ENCODE measurements at regions not wholly inside any gene's neighbourhood (a gene's known extent, or its start where the extent isn't known, plus 50 kb on each side); places are given as distances from the start of the nearest gene placed in this dataset.

GRCh38 chr6:22800451-22800850, 231.1 kb downstream of the HDGFL1 start:
- ChIA-PET CTCF (no interaction called here), POLR2A (no interaction called here)

GRCh38 chr6:22801831-22802230, 232.5 kb downstream of the HDGFL1 start:
- ChIA-PET CTCF (no interaction called here), POLR2A (no interaction called here)

DNA sequence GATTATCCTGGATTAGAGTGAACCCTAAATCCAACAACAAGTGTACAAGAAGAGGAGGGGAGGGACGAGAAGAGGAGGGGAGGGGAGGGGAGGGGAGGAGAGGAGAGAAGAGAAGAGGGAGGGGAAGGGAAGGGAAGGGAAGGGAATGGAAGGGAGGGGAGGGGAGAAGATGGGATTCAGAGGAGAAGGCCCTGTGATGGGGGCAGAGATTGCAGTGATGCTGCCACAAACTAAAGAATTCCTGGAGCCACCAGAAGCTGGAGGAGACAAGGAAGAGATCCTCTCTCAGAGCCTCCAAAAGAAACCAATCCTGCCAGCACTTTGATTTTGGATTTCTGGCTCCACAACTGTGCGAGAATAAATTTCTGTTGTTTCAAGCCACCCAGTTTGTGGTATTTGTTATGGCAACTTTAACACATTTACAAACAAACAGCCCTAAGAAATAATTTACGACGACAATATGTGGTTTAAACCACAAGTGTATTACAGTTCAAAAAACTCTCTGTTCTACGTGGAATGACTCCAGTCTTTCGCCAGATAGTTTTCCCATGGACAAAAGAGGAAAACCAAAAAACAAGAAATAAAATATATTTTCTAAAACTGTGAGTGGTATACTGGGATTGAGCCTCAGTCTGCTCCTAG, 235.4 kb downstream of the HDGFL1 start:
- POLR2A ChIA-PET, result no interaction called here
- CTCF ChIA-PET, result no interaction called here

DNA sequence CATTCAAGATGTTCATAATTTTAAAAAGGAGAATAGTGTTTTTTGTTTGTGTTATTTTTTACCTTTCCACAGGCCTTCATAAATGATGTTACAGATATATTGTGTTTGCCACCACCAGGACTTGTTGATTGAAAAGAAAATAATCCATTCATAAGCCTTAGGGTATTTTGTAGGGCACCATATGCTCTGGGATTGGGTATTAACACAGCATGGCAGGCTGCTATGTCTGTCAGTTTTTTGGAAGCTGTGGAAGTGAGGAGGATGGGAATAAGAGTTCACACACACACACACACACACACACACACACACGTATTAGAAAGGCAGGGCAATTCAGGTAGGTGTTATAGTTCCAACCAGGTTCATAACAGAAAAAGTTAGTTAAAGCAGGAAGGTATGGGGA, 237.9 kb downstream of the HDGFL1 start:
- CTCF ChIA-PET, result no interaction called here
- POLR2A ChIA-PET, result no interaction called here

- CTCF ChIA-PET, result no interaction called here
- POLR2A ChIA-PET, result no interaction called here
Measured at GRCh38 chr6:22807818-22808217, 238.5 kb downstream of the HDGFL1 start.

DNA sequence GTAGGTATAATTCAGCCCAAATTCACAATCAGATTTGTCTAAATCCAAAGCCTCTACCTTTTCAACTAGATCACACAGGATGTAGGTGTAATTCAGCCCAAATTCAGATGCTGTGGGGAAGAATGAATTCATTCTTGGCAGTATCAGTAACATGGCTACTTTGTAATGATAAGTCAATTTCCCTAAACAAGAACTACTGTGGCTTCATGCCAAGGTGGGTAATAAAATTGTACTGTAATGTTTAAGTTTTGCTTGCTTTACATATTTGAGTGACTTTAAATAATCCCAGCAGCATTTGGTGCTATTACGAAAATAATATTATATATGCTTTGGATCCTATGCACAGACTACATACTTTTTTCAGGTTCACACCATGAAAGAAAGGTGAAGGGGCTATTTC, 239.1 kb downstream of the HDGFL1 start:
- ChIA-PET POLR2A (no interaction called here), CTCF (no interaction called here)

DNA sequence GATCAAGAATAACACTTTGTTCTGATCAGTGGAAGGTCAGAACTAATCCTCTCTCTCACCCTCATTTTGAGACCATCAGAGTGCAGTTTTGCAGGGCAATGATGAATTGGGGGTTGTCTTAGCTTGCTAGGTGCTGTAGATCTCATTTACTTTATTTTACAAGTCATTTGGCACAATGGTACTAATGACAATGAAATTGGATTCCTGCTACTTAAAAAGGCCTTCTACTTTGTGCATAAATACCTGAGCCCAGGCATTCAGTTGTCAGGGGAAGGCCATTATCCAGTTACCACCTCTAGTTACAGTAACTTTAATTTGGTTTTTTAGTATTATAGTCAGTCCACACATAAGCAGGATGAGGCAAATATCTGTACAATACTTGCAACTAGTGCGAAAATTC, 240.0 kb downstream of the HDGFL1 start:
- ChIA-PET CTCF (no interaction called here), POLR2A (no interaction called here)

DNA sequence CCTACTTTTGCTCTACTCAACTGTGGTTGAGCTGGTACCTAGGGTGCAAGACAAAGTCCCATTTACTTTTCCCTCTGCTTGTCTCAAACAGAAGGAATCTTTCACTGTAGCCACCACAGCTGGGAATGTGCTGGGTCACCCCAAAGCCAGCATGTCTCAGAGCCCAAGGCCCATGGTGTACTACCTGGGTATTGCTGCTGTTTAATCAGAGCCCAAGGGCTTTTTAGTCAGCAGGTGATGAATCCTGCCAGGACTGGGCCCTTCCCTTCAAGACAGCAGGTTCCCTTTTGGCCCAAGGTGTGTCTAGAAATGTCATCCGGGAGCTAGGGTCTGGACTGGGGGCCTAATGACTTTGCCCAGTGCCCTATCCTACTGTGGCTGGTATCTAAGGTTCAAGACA, 249.8 kb downstream of the HDGFL1 start:
- ChIA-PET CTCF (no interaction called here), POLR2A (no interaction called here)

DNA sequence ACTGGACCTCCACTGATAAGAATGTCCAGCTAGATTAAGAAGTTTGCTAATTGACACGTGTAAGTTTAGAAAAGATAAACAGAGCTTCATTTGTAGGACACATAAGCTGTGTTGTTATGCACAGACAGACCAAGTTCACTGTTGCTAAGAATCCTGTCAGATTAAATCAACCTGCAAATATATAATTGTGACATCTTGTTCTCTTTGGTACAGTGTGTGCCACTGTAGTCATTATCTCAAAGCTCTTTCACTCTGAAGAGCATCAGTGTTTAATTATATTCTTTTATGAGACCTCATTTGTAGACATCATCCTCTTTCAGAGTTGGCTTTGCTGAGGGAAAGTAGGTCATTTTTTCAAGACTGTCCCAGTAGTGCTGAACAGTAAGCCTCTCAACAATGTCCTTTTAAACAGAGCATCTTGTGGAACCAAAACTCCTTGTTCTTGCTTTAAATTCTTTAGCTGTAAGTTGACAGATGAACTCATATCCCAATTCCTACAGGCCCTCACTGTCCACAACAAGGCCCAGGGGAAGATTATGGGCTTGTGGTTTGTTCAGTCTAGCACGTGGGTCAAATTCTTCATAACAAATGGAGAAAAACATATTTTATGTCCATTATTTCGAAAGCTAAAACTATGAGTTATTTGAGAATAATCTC, 252.4 kb downstream of the HDGFL1 start:
- POLR2A ChIA-PET, result no interaction called here

GRCh38 chr6:22825210-22825609, 255.8 kb downstream of the HDGFL1 start:
- CTCF ChIA-PET, result no interaction called here

More for the DNA sequence above, 252.4 kb downstream of the HDGFL1 start:
- CTCF ChIA-PET, result no interaction called here

GRCh38 chr6:22826961-22827360, 257.6 kb downstream of the HDGFL1 start:
- ChIA-PET POLR2A (no interaction called here), CTCF (no interaction called here)

More at GRCh38 chr6:22825210-22825609, 255.8 kb downstream of the HDGFL1 start:
- POLR2A ChIA-PET, result no interaction called here

- ChIA-PET CTCF (no interaction called here), POLR2A (no interaction called here)
Measured at GRCh38 chr6:22827760-22828159, 258.4 kb downstream of the HDGFL1 start.

GRCh38 chr6:22828179-22829062, 259.1 kb downstream of the HDGFL1 start:
- ChIA-PET POLR2A (no interaction called here), CTCF (no interaction called here)

GRCh38 chr6:22829070-22829469, 259.7 kb downstream of the HDGFL1 start:
- POLR2A ChIA-PET, result no interaction called here
- CTCF ChIA-PET, result no interaction called here

DNA sequence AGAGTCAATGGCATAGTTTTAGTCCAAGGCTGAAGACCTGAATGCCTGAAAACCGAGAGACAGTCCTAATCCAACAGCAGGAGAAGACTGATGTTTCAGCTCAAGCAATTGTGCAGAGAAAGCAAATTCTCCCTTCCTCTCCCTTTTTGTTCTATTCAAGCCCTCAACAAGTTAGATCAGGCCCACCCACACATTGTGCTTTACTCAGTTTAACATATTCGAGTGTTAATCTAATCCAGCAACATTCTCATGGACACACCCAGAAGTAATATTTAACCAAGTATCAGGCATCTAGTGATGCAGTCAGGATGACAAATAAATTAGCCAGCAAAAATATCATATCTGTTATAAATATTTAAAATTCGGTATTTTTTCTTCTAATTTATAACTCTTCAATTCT, 261.1 kb downstream of the HDGFL1 start:
- POLR2A ChIA-PET, result no interaction called here
- CTCF ChIA-PET, result interaction anchor here (0.6 kb wide), 1 partner anchor 377 kb away, joined by 6 read pairs; no protein-coding TSS in a partner anchor

DNA sequence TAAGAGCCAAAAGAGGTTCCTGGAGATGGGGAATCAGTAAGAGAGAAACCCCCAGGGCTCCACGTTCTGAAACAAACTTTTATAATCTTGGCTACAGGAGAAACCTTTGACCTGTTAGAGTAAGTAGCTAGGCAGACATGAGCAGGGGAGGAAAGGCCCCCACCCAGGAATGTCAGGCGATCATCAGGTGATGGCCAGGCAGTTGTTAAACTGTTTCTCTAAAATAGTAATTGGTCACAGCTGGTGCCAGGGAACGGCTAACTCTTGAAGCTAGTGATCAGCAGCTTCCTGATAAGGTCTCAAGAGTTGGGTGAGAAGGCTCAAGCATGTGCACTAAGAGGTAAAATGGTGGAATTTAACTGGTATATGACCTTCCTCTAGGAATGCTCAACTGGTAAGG, 263.8 kb downstream of the HDGFL1 start:
- CTCF ChIA-PET, result no interaction called here

DNA sequence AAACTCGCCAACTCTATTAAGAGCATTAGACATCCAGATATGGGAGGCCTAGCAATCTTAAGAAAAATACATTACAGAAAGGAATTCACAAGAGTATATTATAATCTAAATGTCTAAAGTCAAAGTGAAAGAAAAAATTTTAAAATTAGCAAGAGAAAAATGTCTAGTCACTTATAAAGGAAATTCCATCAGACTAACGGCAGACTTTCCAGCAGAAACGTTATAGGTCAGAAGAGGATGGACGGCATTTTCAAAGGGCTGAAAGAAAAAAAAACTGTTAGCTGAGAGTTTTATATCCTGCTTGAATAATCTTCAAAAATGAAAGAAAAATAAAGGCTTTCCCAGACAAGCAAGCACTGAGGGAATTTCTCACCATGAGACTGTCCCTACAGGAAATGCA, 269.0 kb downstream of the HDGFL1 start:
- ChIA-PET CTCF (no interaction called here), POLR2A (no interaction called here)

More for the DNA sequence above, 263.8 kb downstream of the HDGFL1 start:
- POLR2A ChIA-PET, result no interaction called here

- CTCF ChIA-PET, result no interaction called here
- POLR2A ChIA-PET, result no interaction called here
Measured at GRCh38 chr6:22845467-22845866, 276.1 kb downstream of the HDGFL1 start.

- POLR2A ChIA-PET, result no interaction called here
- CTCF ChIA-PET, result no interaction called here
Measured at GRCh38 chr6:22848121-22848520, 278.8 kb downstream of the HDGFL1 start.

DNA sequence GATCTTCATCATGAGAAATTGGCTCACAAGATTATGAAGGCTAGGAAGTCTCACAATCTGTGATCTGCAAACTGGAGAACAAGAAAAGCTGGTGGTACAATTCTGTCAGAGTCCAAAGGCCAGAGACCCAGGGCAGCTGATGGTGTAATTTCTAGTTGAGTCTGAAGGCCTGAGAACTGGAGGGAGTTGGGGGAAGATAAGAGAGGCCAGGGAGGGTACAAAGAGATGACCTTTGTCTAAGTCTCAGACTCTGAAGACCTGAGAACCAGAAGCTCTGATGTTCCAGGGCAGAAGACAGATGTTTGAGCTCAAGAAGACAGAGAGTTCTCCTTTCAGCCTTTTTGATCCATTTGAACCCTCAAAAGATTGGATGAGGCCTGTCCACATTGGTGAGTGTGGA, 280.6 kb downstream of the HDGFL1 start:
- CTCF ChIA-PET, result no interaction called here

GRCh38 chr6:22852101-22852500, 282.7 kb downstream of the HDGFL1 start:
- ChIA-PET POLR2A (no interaction called here), CTCF (no interaction called here)

More for the DNA sequence above, 280.6 kb downstream of the HDGFL1 start:
- POLR2A ChIA-PET, result no interaction called here

Data from activated CD8-positive, alpha-beta memory T cell treated with anti-CD3 and anti-CD28 coated beads for 36 hours (primary cell).